ENCODE measurements at regions not wholly inside any gene's neighbourhood (a gene's known extent, or its start where the extent isn't known, plus 50 kb on each side); places are given as distances from the start of the nearest gene placed in this dataset.

DNA sequence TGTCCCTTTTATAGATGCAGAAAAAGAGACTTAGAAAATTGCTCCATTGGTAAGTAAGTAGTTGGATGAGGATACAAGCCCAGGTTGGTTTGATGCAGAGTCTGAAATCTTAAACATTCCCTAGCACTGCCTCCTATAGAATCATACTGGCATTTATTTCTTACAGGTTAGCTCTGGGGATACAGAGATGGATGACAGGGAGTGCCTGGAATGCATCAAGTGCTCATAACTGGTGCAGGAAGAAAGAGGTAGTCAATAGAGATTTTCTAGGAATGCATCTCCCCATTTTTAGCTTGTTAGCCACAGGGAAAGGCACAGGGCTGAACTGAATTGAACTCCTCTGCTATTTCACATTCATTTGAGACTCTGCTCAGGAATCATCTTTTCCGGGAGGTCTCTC lies 269.0 kb upstream of the USP24 start (continued):
- no peak for TF ChIP-seq GABPA (IDR thresholded peaks at IDR 0.05; ENCODE audit: borderline replicate concordance, insufficient read depth, low read length)
- no peak for TF ChIP-seq EP300 (IDR thresholded peaks at IDR 0.05; ENCODE audit: borderline replicate concordance in 1 of 2, low read depth in 2 of 2, low read length in 2 of 2)
- TF ChIP-seq, protein P1, sequence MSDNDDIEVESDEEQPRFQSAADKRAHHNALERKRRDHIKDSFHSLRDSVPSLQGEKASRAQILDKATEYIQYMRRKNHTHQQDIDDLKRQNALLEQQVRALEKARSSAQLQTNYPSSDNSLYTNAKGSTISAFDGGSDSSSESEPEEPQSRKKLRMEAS (IDR thresholded peaks at IDR 0.05): no peak
- TF ChIP-seq SIX5 (IDR thresholded peaks at IDR 0.05; ENCODE audit: low read depth, low read length): no peak
- no peak for TF ChIP-seq TBP (IDR thresholded peaks at IDR 0.05; ENCODE audit: low read depth, low read length)
- no peak for TF ChIP-seq CHD1 (IDR thresholded peaks at IDR 0.05; ENCODE audit: low read depth, low read length)
- TF ChIP-seq, protein P2, sequence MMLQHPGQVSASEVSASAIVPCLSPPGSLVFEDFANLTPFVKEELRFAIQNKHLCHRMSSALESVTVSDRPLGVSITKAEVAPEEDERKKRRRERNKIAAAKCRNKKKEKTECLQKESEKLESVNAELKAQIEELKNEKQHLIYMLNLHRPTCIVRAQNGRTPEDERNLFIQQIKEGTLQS (IDR thresholded peaks at IDR 0.05; ENCODE audit: insufficient read depth, low read depth, low read length): no peak
